PC-3 (cell line): ENCODE measurements at regions not wholly inside any gene's neighbourhood (a gene's known extent, or its start where the extent isn't known, plus 50 kb on each side); places are given as distances from the start of the nearest gene placed in this dataset.
A peak's percentile ranks its signal among the peaks of the same experiment; 100 is the strongest.

Experiments
- CTCF ChIP-seq: fragments of 300-600 bp; sonication (generic); conservative IDR thresholded peaks from 2 replicates; pipeline ENCODE4 v1.5.1; 2017; ENCODE audit warnings: antibody characterized with exemption, low read depth, mild to moderate bottlenecking, low read length
- EZH2 ChIP-seq: fragments of 300-600 bp; sonication (generic); IDR thresholded peaks from one replicate; pipeline ENCODE4 v1.6.1; 2017; ENCODE audit warnings: antibody characterized with exemption, mild to moderate bottlenecking, low read length; ENCODE audit not compliant: unreplicated experiment
- EZH2phosphoT487 ChIP-seq: fragments of 300-600 bp; sonication (generic); IDR thresholded peaks from 2 replicates; pipeline ENCODE4 v1.6.1; 2018; ENCODE audit warnings: mild to moderate bottlenecking, antibody characterized with exemption, low read length, borderline replicate concordance

GRCh38 chr5:38734353-38734752 lies 111.5 kb upstream of the OSMR start:
- TF ChIP-seq CTCF (0 out of 2 replicates have a peak, but pooled peaks have one; percentile 23), EZH2 (no peak), EZH2phosphoT487 (no peak)
